Right atrium auricular region (tissue), 2 donors: ENCODE measurements at regions not wholly inside any gene's neighbourhood (a gene's known extent, or its start where the extent isn't known, plus 50 kb on each side); places are given as distances from the start of the nearest gene placed in this dataset.

Experiments
- DNase-seq: peaks from one replicate; pipeline ENCODE4 v3.0.0-alpha.2; 2019; ENCODE audit warnings: low spot score
- H3K27ac ChIP-seq, 2 donors: fragments of 200-600 bp; sonication (generic); 1 replicate in 1 of 2; 2 replicates in 1 of 2; pipeline ENCODE4 v1.5.1; 2016 to 2019
- H3K27me3 ChIP-seq, 2 donors: fragments of 200-600 bp; sonication (generic); one replicate each; pipeline versions ENCODE4 v1.5.1 to v1.6.0; 2017 to 2019
- H3K36me3 ChIP-seq: fragments of 200-600 bp; sonication (generic); one replicate; pipeline ENCODE4 v1.5.1; 2016
- H3K4me1 ChIP-seq, 2 donors: fragments of 200-600 bp; sonication (generic); one replicate each; pipeline versions ENCODE4 v1.5.1 to v1.6.0; 2017 to 2019
- H3K4me3 ChIP-seq, 2 donors: fragments of 200-600 bp; sonication (generic); 1 replicate in 1 of 2; 2 replicates in 1 of 2; pipeline ENCODE4 v1.5.1; 2017 to 2019; ENCODE audit warnings: mild to moderate bottlenecking in 1 of 2, moderate library complexity in 1 of 2
- H3K9me3 ChIP-seq, 2 donors: fragments of 200-600 bp; sonication (generic); one replicate each; pipeline ENCODE4 v1.5.1; 2019
- CTCF ChIP-seq, 2 donors: fragments of 200-600 bp; sonication (generic); IDR thresholded peaks; one replicate each; pipeline ENCODE4 v1.5.1; 2019; ENCODE audit warnings: antibody characterized with exemption in 2 of 2

DNA sequence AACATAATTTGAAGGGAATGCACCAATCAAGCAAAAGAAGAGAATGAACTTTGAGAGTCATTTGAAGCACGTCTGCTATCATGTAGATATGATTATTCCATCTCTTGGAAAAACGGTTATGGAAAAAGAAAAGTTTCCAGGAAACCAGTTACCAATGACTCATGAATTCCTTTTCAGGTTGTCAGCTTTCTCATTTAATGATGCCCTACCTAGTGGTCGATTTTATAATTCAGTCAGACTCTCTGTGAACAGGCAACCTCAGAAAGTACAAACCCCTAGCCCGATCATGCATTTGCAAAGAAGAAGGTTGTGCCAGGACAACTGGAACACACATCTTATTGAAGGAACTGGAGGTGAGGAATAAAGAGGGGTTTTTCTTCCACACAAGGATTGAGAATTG lies 355.1 kb upstream of the GRIA1 start:
- DNase-seq = no peak
- Histone ChIP-seq H3K27me3 (no peaks in the 10 kb centered on the region), H3K4me3 (no peak overlapping the region), H3K4me1 (no peaks in the 10 kb centered on the region), H3K36me3 (no peaks in the 10 kb centered on the region), H3K27ac (no peak overlapping the region), H3K9me3 (no peaks in the 10 kb centered on the region)
- TF ChIP-seq CTCF (IDR thresholded peaks at IDR 0.05) = no peak

GRCh38 chr5:153136910-153137614 lies 353.4 kb upstream of the GRIA1 start:
- TF ChIP-seq CTCF (IDR thresholded peaks at IDR 0.05) = no peak

GRCh38 chr5:153147891-153148623 lies 342.4 kb upstream of the GRIA1 start:
- no peak for DNase-seq
- peak in 1 of 2 donors; percentile 68 for TF ChIP-seq CTCF (IDR thresholded peaks at IDR 0.05)
- Histone ChIP-seq H3K4me1 (no peaks in the 10 kb centered on the region), H3K27me3 (no peaks in the 10 kb centered on the region), H3K27ac (no peak overlapping the region), H3K36me3 (no peaks in the 10 kb centered on the region), H3K4me3 (no peak overlapping the region), H3K9me3 (peaks cover 0 to 21% of the 10 kb centered on the region in 2 donors)

More at GRCh38 chr5:153136910-153137614, 353.4 kb upstream of the GRIA1 start:
- no peaks in the 10 kb centered on the region for H3K36me3 ChIP-seq
- H3K27me3 ChIP-seq = no peaks in the 10 kb centered on the region
- H3K27ac ChIP-seq = no peak overlapping the region
- no peak for DNase-seq
- no peak overlapping the region for H3K4me3 ChIP-seq
- no peaks in the 10 kb centered on the region for H3K4me1 ChIP-seq
- no peaks in the 10 kb centered on the region for H3K9me3 ChIP-seq

- H3K36me3 ChIP-seq = no peaks in the 10 kb centered on the region
- no peaks in the 10 kb centered on the region for H3K4me1 ChIP-seq
- no peaks in the 10 kb centered on the region for H3K27me3 ChIP-seq
- peaks cover 0 to 24% of the 10 kb centered on the region in 2 donors for H3K9me3 ChIP-seq
- no peak overlapping the region for H3K4me3 ChIP-seq
- no peak overlapping the region for H3K27ac ChIP-seq
- no peak for DNase-seq
- TF ChIP-seq CTCF (IDR thresholded peaks at IDR 0.05) = no peak
These were observed 341.9 kb upstream of the GRIA1 start for GRCh38 chr5:153148624-153148976.

GRCh38 chr5:153151558-153151957 lies 338.9 kb upstream of the GRIA1 start:
- Histone ChIP-seq H3K4me3 (no peak overlapping the region), H3K27me3 (no peaks in the 10 kb centered on the region), H3K36me3 (no peaks in the 10 kb centered on the region), H3K27ac (no peak overlapping the region), H3K4me1 (no peaks in the 10 kb centered on the region), H3K9me3 (peaks cover 0 to 10% of the 10 kb centered on the region in 2 donors)
- no peak for TF ChIP-seq CTCF (IDR thresholded peaks at IDR 0.05)
- DNase-seq = no peak
